ENCODE measurements at regions not wholly inside any gene's neighbourhood (a gene's known extent, or its start where the extent isn't known, plus 50 kb on each side); places are given as distances from the start of the nearest gene placed in this dataset.
"Not testable (repeated sequence)": the region's sequence is repeated elsewhere in the genome, so short reads cannot be mapped to it uniquely, and the experiment has no call there.

GRCh38 chr17:77837917-77838316 lies 120.6 kb upstream of the TNRC6C start:
- no peak overlapping the region for H3K27ac ChIP-seq
- TF ChIP-seq CTCF (conservative IDR thresholded peaks at IDR 0.05) = no peak
- no peak for TF ChIP-seq ZFX (IDR thresholded peaks at IDR 0.05)

DNA sequence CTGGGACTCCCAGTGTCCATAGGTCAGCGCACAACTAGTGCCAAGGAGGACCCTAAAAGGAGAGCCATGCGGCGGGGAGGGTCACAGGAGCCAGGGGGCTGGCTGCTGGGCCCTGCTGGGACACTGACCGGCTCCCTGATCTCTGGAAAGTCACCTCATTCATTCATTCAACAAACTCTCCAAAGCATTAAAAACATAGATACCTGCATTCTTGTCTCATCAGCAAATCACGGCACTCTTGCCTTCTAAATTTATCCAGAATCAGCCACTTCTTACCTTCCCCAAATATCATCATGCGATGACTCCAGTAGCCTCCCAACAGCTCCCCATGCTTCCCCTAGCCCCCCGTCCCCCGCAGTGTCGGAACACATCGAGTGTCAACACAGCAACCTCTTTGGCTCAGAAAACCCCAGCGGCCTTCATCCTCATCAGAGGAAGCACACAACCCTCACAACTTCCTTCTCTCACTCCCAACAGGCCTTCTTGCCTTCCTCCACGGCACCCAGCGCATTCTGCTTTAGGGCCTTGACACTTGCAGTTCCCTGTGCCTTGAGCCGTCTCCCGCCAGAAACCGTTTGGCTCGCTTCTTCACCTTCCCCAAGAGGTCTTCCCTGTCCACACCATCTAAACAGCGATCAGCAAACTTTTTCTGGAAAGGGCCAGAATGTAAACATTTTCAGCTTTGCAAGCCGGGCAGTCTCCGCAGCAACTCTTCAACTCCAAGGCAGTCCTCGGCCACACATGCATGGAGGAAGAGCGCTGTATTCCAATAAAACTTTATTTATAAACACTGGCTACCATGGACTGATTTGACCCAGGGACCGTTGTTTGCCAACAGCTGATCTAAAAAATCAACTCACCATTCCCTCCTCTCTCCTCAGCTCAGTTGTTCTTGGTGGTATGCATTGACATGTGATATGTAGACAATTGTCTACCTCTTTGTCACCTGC lies 119.5 kb upstream of the TNRC6C start:
- H3K27ac ChIP-seq = no peak overlapping the region
- TF ChIP-seq CTCF (conservative IDR thresholded peaks at IDR 0.05) (no peak), ZFX (IDR thresholded peaks at IDR 0.05) (no peak)

DNA sequence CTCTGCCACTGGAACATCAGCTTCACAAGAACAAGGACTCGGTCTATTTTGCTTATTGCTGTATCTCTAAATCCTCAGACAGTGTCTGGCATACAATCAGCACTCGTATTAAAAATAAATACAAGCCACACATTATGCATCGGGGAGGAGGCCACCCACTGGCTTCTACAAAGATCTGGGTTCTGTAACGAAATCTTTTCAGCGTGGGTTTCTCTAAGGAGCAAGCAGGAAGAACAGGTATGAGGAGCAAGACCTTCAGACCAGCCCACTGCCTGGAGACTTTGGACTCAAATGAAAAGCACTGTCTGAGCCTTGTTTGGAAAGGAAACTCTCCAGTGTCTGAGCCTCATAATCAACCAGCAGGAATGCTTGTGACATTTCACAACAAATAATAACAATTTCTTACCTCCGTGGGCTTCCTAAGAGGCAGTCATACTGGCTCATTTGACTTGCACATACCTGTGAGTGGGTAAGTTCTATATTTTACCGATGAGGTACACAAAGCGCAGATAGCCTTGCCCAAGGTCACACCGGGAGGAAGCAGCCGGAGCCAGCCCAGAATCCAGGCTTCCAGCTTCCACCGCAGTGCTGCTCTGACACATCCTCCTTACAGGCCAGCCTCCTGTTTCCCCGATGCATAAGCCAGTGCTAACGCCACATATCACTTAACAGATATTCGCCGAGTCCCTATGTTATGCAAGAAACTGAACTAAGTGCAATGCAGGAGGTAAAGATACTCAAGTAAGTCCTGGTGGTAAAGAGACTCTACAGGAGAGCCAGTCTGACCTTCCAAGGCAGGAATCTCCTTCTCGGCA lies 118.6 kb upstream of the TNRC6C start:
- H3K27ac ChIP-seq = no peak overlapping the region
- TF ChIP-seq ZFX (IDR thresholded peaks at IDR 0.05) (no peak), CTCF (conservative IDR thresholded peaks at IDR 0.05) (no peak)

GRCh38 chr17:77840513-77841165 lies 117.9 kb upstream of the TNRC6C start:
- no peak overlapping the region for H3K27ac ChIP-seq
- no peak for TF ChIP-seq ZFX (IDR thresholded peaks at IDR 0.05)

DNA sequence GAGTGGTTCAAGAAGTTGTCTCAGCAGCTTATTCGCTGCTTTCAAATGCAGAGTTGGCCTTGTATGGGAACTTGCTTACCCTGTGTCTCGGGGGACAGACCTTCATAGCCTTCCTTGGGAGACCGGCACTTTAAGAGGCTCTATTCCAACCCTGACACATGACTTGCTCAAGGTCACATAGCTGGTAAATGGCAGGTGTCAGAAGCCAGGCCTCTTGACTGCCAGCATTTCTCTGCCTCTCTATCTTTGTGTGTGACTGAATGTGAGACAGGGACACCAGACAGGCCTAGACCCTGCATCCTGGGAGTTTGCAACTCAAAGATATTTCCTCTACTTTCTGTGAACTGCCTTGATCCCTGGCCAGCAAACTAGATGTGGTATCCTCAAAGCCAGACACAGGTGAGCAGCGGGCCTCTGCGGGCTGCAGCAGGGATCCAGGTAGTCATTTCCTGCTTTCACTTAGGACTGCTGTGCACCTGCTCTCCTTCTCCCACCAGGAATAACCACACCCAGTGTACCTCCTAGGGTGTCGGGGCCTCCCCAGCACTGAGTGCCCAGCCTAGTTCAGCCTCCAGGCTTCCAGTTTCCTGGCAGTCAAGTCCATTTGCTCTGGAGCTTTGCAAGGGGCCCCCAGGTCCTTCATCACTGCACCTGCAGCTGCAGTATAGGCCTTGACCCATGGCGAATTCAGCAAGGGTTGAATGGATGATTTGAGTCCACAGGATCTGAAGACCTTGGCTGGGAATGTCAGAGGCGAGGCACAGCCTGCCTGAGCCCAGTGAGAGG lies 116.6 kb upstream of the TNRC6C start:
- H3K27ac ChIP-seq = no peak overlapping the region
- TF ChIP-seq CTCF (conservative IDR thresholded peaks at IDR 0.05) (no peak), ZFX (IDR thresholded peaks at IDR 0.05) (no peak)

DNA sequence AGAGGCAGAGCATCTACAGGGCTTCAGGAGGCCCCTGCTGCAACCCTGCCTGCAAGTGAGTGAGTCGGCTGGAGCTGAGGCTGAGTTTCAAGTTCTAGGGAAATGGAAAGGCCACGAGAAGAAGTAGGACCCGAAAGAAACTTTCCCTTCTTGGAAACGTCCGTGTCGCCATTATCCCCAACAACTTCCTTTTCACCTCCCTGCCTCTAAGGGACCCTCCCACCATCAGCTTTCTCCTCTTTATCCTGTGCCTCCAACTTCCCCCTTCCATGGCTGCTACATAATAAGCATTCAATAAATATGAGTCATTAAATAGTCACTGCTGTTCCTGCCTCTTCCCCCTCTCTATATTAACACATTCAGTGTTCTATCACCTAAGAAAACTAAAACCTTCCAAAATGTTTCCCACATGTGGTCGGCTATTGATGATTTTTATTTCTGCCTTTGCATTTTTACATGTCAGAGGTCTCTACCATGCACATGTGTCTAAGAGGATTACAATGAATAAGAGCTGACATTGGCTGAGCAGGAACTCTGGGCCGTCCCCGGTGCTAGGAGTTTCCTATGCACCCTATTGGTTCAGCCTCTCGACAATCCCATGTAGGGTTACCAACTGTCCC lies 115.9 kb upstream of the TNRC6C start:
- TF ChIP-seq ZFX (IDR thresholded peaks at IDR 0.05) (no peak), CTCF (conservative IDR thresholded peaks at IDR 0.05) (no peak)
- H3K27ac ChIP-seq = no peak overlapping the region

GRCh38 chr17:77843255-77843895 lies 115.1 kb upstream of the TNRC6C start:
- not testable (repeated sequence) for H3K27ac ChIP-seq

All from C4-2B (cell line).